IMR-90 (cell line): ENCODE measurements at regions not wholly inside any gene's neighbourhood (a gene's known extent, or its start where the extent isn't known, plus 50 kb on each side); places are given as distances from the start of the nearest gene placed in this dataset.

ENCODE experiments used
- BHLHE40 ChIP-seq: fragments of 150-350 bp; IDR thresholded peaks from 2 replicates; pipeline ENCODE4 v1.6.1; 2016; ENCODE audit warnings: mild to moderate bottlenecking, low read depth, low read length
- CEBPB ChIP-seq: IDR thresholded peaks from 2 replicates; pipeline ENCODE4 v1.6.1; 2012; ENCODE audit warnings: low read depth, low read length, improper control_type of control experiment
- CHD1 ChIP-seq: IDR thresholded peaks from 2 replicates; pipeline ENCODE4 v1.6.1; 2012; ENCODE audit warnings: low read depth, low read length, improper control_type of control experiment
- MAFK ChIP-seq: IDR thresholded peaks from 2 replicates; pipeline ENCODE4 v1.6.1; 2012; ENCODE audit warnings: low read depth, low read length, improper control_type of control experiment
- MAZ ChIP-seq: IDR thresholded peaks from 2 replicates; pipeline ENCODE4 v1.6.1; 2012; ENCODE audit warnings: low read depth, mild to moderate bottlenecking, low read length, improper control_type of control experiment, moderate library complexity, borderline replicate concordance
- MXI1 ChIP-seq: IDR thresholded peaks from 2 replicates; pipeline ENCODE4 v1.6.1; 2012; ENCODE audit warnings: low read depth, mild to moderate bottlenecking, low read length, moderate library complexity, borderline replicate concordance
- POLR2A ChIP-seq: IDR thresholded peaks from 2 replicates; pipeline ENCODE4 v1.6.1; 2012; ENCODE audit warnings: mild to moderate bottlenecking, low read depth, low read length
- RAD21 ChIP-seq: IDR thresholded peaks from 2 replicates; pipeline ENCODE4 v1.6.1; 2012; ENCODE audit warnings: low read length, improper control_type of control experiment
- RCOR1 ChIP-seq: IDR thresholded peaks from 2 replicates; pipeline ENCODE4 v1.6.1; 2012; ENCODE audit warnings: mild to moderate bottlenecking, low read length, improper control_type of control experiment; ENCODE audit not compliant: insufficient replicate concordance
- SMC3 ChIP-seq: fragments of 150-350 bp; IDR thresholded peaks from 2 replicates; pipeline ENCODE4 v1.6.1; 2016; ENCODE audit warnings: low read depth, mild to moderate bottlenecking, antibody characterized with exemption, low read length, moderate library complexity
- TF ChIP-seq, protein P1 (sequence below): conservative IDR thresholded peaks from 2 replicates; pipeline ENCODE4 v1.5.1; 2012; ENCODE audit warnings: mild to moderate bottlenecking, low read depth, low read length, improper control_type of control experiment
- TF ChIP-seq, protein P2 (sequence below): fragments of 150-350 bp; IDR thresholded peaks from 2 replicates; pipeline ENCODE4 v1.6.1; 2016; ENCODE audit warnings: low read depth, mild to moderate bottlenecking, low read length, moderate library complexity, borderline replicate concordance

DNA sequence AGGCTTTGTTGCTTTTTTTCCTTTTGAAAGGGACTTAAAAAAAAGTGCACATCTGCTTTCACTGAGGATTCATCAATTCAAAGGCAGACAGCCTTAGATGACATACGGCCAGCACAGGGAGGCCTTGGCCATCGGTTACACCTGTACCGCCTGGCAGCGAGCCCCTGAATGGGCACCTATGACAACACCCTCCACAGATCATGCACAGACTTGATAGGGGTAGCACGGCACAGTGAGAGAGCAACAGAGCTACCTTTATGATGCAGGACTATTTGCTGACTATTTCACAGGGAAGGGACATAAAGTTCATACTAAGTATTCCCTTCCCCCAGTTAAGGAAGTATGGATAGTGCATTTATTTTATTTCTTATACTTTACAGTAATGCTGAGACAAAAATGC is 137.9 kb upstream of the ARID2 start:
- TF ChIP-seq, protein P1, sequence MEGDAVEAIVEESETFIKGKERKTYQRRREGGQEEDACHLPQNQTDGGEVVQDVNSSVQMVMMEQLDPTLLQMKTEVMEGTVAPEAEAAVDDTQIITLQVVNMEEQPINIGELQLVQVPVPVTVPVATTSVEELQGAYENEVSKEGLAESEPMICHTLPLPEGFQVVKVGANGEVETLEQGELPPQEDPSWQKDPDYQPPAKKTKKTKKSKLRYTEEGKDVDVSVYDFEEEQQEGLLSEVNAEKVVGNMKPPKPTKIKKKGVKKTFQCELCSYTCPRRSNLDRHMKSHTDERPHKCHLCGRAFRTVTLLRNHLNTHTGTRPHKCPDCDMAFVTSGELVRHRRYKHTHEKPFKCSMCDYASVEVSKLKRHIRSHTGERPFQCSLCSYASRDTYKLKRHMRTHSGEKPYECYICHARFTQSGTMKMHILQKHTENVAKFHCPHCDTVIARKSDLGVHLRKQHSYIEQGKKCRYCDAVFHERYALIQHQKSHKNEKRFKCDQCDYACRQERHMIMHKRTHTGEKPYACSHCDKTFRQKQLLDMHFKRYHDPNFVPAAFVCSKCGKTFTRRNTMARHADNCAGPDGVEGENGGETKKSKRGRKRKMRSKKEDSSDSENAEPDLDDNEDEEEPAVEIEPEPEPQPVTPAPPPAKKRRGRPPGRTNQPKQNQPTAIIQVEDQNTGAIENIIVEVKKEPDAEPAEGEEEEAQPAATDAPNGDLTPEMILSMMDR: no peak
- TF ChIP-seq POLR2A (no peak), MAZ (no peak), BHLHE40 (no peak), RCOR1 (no peak), CEBPB (no peak), CHD1 (no peak), RAD21 (no peak), MXI1 (no peak), SMC3 (no peak), MAFK (no peak)
- TF ChIP-seq, protein P2, sequence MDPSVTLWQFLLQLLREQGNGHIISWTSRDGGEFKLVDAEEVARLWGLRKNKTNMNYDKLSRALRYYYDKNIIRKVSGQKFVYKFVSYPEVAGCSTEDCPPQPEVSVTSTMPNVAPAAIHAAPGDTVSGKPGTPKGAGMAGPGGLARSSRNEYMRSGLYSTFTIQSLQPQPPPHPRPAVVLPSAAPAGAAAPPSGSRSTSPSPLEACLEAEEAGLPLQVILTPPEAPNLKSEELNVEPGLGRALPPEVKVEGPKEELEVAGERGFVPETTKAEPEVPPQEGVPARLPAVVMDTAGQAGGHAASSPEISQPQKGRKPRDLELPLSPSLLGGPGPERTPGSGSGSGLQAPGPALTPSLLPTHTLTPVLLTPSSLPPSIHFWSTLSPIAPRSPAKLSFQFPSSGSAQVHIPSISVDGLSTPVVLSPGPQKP: no peak
